ENCODE measurements at regions not wholly inside any gene's neighbourhood (a gene's known extent, or its start where the extent isn't known, plus 50 kb on each side); places are given as distances from the start of the nearest gene placed in this dataset.
"Not testable (repeated sequence)": the region's sequence is repeated elsewhere in the genome, so short reads cannot be mapped to it uniquely, and the experiment has no call there.

DNA sequence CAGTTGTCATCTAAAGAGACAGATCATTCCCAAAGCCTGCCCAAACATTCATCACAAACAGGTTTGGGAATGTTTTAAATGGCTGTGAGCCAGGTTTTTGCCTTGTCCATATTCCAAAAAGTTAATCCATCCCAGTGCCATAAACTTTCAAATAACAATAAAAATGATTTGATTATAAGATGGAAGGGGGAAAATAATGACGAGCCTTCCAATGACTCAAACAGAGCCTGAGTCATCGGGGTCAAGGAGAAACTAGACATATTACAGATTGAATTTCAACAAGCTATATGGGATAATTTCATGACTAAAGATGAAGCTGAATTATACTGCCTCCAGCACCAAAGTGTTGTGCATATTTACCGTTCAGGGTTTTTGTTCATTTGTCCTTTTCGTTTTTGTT lies 195.8 kb upstream of the PKN2 start:
- WGBS, 2 donors, result 31 to 51% methylated on average over 4 of the region's 4 CpGs

DNA sequence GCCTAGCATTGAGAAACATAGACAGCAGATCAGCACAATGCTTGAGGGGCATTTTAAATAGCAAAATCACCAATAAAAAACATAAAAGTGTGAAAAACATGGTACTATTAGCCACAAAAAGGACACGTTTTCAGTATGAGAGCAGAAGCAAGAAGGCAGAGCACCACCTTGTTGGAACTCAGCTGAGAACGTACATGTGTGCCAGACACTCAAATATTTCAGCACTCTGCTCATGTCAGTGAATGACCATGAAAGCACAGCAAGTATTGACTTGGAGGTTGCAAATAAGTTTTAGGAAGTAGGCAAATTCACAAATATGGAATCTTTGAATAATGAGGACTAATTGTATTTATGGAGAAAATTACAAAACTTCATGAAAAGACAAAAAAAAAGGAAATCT lies 193.4 kb upstream of the PKN2 start:
- Histone ChIP-seq H3K4me3 (ENCODE audit: low read depth in 1 of 2, low read length in 2 of 2) (no peak overlapping the region), H3K4me1 (ENCODE audit: control insufficient read depth in 2 of 2, insufficient read depth in 2 of 2, low read length in 1 of 2) (no peaks in the 10 kb centered on the region), H3K9me3 (ENCODE audit: control insufficient read depth in 2 of 2, insufficient read depth in 1 of 2, low read depth in 1 of 2, low read length in 1 of 2) (no peaks in the 10 kb centered on the region), H3K36me3 (ENCODE audit: control insufficient read depth in 2 of 2, insufficient read depth in 2 of 2, low read length in 1 of 2) (no peaks in the 10 kb centered on the region), H3K27me3 (ENCODE audit: control insufficient read depth in 1 of 2, insufficient read depth in 2 of 2, low read length in 2 of 2) (no peaks in the 10 kb centered on the region), H3K27ac (ENCODE audit: low read depth in 2 of 2, low read length in 1 of 2) (no peak overlapping the region)
- 52 to 57% methylated on average over 2 of the region's 2 CpGs for WGBS, 2 donors

More for the DNA sequence above, 195.8 kb upstream of the PKN2 start:
- no peak overlapping the region for H3K27ac ChIP-seq (ENCODE audit: low read depth in 2 of 2, low read length in 1 of 2)
- no peaks in the 10 kb centered on the region for H3K9me3 ChIP-seq (ENCODE audit: control insufficient read depth in 2 of 2, insufficient read depth in 1 of 2, low read depth in 1 of 2, low read length in 1 of 2)
- no peaks in the 10 kb centered on the region for H3K4me1 ChIP-seq (ENCODE audit: control insufficient read depth in 2 of 2, insufficient read depth in 2 of 2, low read length in 1 of 2)
- H3K27me3 ChIP-seq (ENCODE audit: control insufficient read depth in 1 of 2, insufficient read depth in 2 of 2, low read length in 2 of 2), result no peaks in the 10 kb centered on the region
- H3K36me3 ChIP-seq (ENCODE audit: control insufficient read depth in 2 of 2, insufficient read depth in 2 of 2, low read length in 1 of 2), result no peaks in the 10 kb centered on the region
- H3K4me3 ChIP-seq (ENCODE audit: low read depth in 1 of 2, low read length in 2 of 2), result no peak overlapping the region

DNA sequence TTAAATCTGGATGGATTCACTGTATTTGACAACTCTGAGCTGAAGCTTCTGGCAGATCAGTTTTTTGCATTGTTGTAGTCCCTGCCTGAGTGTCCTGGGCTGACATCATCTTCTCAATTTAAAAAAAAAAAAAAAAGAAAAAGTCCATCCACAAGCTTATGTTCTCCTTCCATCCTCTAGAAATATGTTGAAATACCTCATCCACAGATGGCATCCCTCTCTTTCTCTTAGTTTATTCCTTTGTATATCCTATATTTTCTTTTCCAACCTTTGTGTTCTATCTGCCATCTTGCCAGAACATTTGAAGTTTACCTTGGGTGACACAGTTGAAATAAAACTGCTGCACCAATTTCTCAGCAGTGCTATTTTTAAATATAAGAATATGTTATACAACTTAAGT lies 184.4 kb upstream of the PKN2 start:
- no peak overlapping the region for H3K27ac ChIP-seq (ENCODE audit: low read depth in 2 of 2, low read length in 1 of 2)
- no peaks in the 10 kb centered on the region for H3K27me3 ChIP-seq (ENCODE audit: control insufficient read depth in 1 of 2, insufficient read depth in 2 of 2, low read length in 2 of 2)
- H3K4me1 ChIP-seq (ENCODE audit: control insufficient read depth in 2 of 2, insufficient read depth in 2 of 2, low read length in 1 of 2), result no peaks in the 10 kb centered on the region
- no peaks in the 10 kb centered on the region for H3K9me3 ChIP-seq (ENCODE audit: control insufficient read depth in 2 of 2, insufficient read depth in 1 of 2, low read depth in 1 of 2, low read length in 1 of 2)
- H3K4me3 ChIP-seq (ENCODE audit: low read depth in 1 of 2, low read length in 2 of 2), result no peak overlapping the region
- no peaks in the 10 kb centered on the region for H3K36me3 ChIP-seq (ENCODE audit: control insufficient read depth in 2 of 2, insufficient read depth in 2 of 2, low read length in 1 of 2)

DNA sequence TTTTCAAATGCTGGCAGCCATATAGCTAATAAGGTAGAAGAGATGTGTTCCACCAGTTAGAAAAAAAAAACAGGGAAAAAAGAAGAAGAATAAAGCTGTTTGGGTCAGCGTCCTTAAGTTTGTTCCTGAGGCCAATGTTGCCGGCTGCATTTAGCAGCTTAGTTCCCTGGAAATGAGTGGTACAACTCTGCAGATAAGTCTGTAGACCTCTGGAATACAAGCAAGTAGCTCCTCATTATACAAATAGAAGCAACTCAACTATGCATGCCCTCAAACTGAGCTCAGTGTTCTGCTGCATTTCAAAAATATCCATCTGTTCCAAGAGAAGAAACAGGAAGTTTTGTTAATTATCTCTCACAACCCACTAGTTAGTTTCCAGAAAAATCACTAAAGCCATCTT lies 181.2 kb upstream of the PKN2 start:
- Histone ChIP-seq H3K36me3 (ENCODE audit: control insufficient read depth in 2 of 2, insufficient read depth in 2 of 2, low read length in 1 of 2) (no peaks in the 10 kb centered on the region), H3K9me3 (ENCODE audit: control insufficient read depth in 2 of 2, insufficient read depth in 1 of 2, low read depth in 1 of 2, low read length in 1 of 2) (no peaks in the 10 kb centered on the region), H3K4me1 (ENCODE audit: control insufficient read depth in 2 of 2, insufficient read depth in 2 of 2, low read length in 1 of 2) (no peaks in the 10 kb centered on the region), H3K27ac (ENCODE audit: low read depth in 2 of 2, low read length in 1 of 2) (no peak overlapping the region), H3K4me3 (ENCODE audit: low read depth in 1 of 2, low read length in 2 of 2) (no peak overlapping the region), H3K27me3 (ENCODE audit: control insufficient read depth in 1 of 2, insufficient read depth in 2 of 2, low read length in 2 of 2) (no peaks in the 10 kb centered on the region)
- 81% methylated on average over 2 of the region's 2 CpGs for WGBS, 2 donors

DNA sequence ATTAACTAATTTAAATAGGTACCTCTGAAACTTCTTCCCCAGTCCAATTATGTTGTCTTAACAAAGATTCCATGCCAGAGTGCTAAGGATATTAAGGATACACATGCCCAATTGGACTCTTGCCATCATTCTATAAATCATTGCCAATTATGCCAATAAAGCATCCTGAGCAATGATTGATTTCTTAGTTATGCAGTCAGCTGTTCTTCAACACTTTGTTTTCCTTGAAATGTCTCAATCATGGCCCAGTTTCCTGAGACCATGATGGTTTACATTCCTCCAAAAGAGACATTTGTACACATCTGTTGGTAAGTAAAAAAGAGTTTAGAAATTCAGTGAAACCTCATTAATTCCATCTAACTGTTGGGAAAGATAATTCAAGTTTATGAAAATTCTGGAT lies 180.4 kb upstream of the PKN2 start:
- H3K4me3 ChIP-seq (ENCODE audit: low read depth in 1 of 2, low read length in 2 of 2), result no peak overlapping the region
- H3K27me3 ChIP-seq (ENCODE audit: control insufficient read depth in 1 of 2, insufficient read depth in 2 of 2, low read length in 2 of 2), result no peaks in the 10 kb centered on the region
- H3K36me3 ChIP-seq (ENCODE audit: control insufficient read depth in 2 of 2, insufficient read depth in 2 of 2, low read length in 1 of 2), result no peaks in the 10 kb centered on the region
- H3K27ac ChIP-seq (ENCODE audit: low read depth in 2 of 2, low read length in 1 of 2), result no peak overlapping the region
- H3K4me1 ChIP-seq (ENCODE audit: control insufficient read depth in 2 of 2, insufficient read depth in 2 of 2, low read length in 1 of 2), result no peaks in the 10 kb centered on the region
- no peaks in the 10 kb centered on the region for H3K9me3 ChIP-seq (ENCODE audit: control insufficient read depth in 2 of 2, insufficient read depth in 1 of 2, low read depth in 1 of 2, low read length in 1 of 2)

DNA sequence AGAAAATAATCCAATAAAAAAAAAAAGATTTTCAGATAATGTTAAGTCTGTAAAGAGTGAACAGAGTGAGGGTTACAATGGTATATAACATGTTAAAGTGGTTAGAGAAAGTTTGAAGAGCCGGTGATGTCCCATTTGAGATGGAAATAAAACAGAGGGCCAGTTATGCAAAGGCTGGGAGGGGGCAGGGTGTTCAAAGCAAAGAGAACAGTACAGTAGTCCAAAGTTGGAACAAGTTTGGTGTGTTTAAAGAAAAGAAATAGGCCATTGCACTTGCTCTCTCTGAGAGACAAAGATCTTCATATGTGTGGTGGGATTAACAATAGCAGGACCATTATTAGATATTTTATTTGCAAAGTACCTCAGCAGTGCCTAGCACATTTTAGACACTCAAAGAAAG lies 179.5 kb upstream of the PKN2 start:
- WGBS, 2 donors, result 59 to 79% methylated on average over 1 of the region's 1 CpG
- no peaks in the 10 kb centered on the region for H3K36me3 ChIP-seq (ENCODE audit: control insufficient read depth in 2 of 2, insufficient read depth in 2 of 2, low read length in 1 of 2)
- H3K27me3 ChIP-seq (ENCODE audit: control insufficient read depth in 1 of 2, insufficient read depth in 2 of 2, low read length in 2 of 2), result no peaks in the 10 kb centered on the region
- H3K9me3 ChIP-seq (ENCODE audit: control insufficient read depth in 2 of 2, insufficient read depth in 1 of 2, low read depth in 1 of 2, low read length in 1 of 2), result no peaks in the 10 kb centered on the region
- no peak overlapping the region for H3K4me3 ChIP-seq (ENCODE audit: low read depth in 1 of 2, low read length in 2 of 2)
- no peak overlapping the region for H3K27ac ChIP-seq (ENCODE audit: low read depth in 2 of 2, low read length in 1 of 2)
- no peaks in the 10 kb centered on the region for H3K4me1 ChIP-seq (ENCODE audit: control insufficient read depth in 2 of 2, insufficient read depth in 2 of 2, low read length in 1 of 2)

DNA sequence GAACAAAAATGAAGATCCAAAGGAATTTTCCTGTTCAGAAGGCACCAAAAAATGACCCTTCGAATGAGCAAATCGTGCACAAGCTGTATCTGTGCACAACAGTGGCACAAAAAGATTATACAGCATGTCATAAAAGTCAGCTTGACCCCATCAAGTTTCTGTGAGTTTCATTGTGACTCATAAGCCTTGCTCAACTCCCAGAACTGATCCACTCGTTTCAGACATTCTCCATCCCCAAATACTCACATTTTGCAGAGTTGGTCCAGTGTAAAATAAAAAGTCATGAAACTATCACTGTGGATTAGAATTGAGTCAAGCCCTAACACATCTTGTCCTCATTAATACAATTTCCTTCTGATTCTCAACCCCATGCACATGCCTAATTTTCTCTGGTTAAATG lies 174.7 kb upstream of the PKN2 start:
- no peak overlapping the region for H3K27ac ChIP-seq (ENCODE audit: low read depth in 2 of 2, low read length in 1 of 2)
- 64 to 74% methylated on average over 3 of the region's 3 CpGs for WGBS, 2 donors

DNA sequence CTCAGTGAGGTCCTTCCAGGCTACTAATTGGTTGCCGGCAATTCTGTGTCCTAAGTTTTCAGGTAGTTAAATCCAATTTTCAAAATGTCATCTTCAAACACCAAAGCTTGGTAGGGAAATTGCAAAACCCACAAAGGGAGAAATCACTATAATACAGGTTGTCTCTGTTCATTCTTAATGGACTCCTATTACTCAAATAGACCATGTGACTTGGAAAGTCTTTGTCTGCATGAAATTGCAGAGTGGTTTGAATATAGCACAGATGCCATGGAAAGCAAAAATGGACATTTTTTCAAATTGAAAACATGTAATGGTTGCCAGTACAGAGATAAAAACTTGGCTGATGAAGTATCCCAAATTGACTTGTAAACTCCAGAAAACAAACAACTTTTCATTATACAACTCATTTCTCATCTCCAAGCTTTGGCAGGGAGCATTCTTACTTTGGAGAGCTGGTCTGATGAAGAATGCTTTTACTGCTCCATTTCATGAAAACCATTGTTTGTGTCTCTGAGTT lies 169.5 kb upstream of the PKN2 start:
- WGBS, 2 donors, result 81 to 89% methylated on average over 1 of the region's 1 CpG

More for the DNA sequence above, 174.7 kb upstream of the PKN2 start:
- no peaks in the 10 kb centered on the region for H3K4me1 ChIP-seq (ENCODE audit: control insufficient read depth in 2 of 2, insufficient read depth in 2 of 2, low read length in 1 of 2)
- H3K36me3 ChIP-seq (ENCODE audit: control insufficient read depth in 2 of 2, insufficient read depth in 2 of 2, low read length in 1 of 2), result no peaks in the 10 kb centered on the region
- no peaks in the 10 kb centered on the region for H3K9me3 ChIP-seq (ENCODE audit: control insufficient read depth in 2 of 2, insufficient read depth in 1 of 2, low read depth in 1 of 2, low read length in 1 of 2)
- no peak overlapping the region for H3K4me3 ChIP-seq (ENCODE audit: low read depth in 1 of 2, low read length in 2 of 2)
- no peaks in the 10 kb centered on the region for H3K27me3 ChIP-seq (ENCODE audit: control insufficient read depth in 1 of 2, insufficient read depth in 2 of 2, low read length in 2 of 2)

DNA sequence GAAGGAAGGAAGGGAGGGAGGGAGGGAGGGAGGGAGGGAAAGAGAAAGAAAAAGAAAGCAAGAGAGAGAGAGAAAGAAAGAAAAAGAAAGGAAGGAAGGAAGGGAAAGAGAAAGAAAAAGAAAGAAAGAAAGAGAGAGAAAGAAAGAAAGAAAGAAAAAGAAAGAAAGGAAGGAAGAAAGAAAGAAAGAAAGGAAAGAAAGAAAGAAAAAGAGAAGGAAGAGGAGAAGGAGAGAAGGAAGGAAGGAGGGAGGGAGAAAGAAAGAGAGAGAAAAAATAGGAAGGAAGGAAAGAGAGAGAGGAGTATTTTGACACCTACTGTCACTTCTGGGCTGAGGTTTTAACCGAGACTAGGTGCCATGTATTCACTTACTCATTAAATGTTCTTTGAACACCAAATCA lies 166.6 kb upstream of the PKN2 start:
- H3K27ac ChIP-seq (ENCODE audit: low read depth in 2 of 2, low read length in 1 of 2); H3K4me1 ChIP-seq (ENCODE audit: control insufficient read depth in 2 of 2, insufficient read depth in 2 of 2, low read length in 1 of 2); H3K36me3 ChIP-seq (ENCODE audit: control insufficient read depth in 2 of 2, insufficient read depth in 2 of 2, low read length in 1 of 2); H3K27me3 ChIP-seq (ENCODE audit: control insufficient read depth in 1 of 2, insufficient read depth in 2 of 2, low read length in 2 of 2); H3K4me3 ChIP-seq (ENCODE audit: low read depth in 1 of 2, low read length in 2 of 2); H3K9me3 ChIP-seq (ENCODE audit: control insufficient read depth in 2 of 2, insufficient read depth in 1 of 2, low read depth in 1 of 2, low read length in 1 of 2): not testable (repeated sequence)
- 83 to 85% methylated on average over 1 of the region's 1 CpG for WGBS, 2 donors

More for the DNA sequence above, 169.5 kb upstream of the PKN2 start:
- no peaks in the 10 kb centered on the region for H3K27me3 ChIP-seq (ENCODE audit: control insufficient read depth in 1 of 2, insufficient read depth in 2 of 2, low read length in 2 of 2)
- no peaks in the 10 kb centered on the region for H3K4me1 ChIP-seq (ENCODE audit: control insufficient read depth in 2 of 2, insufficient read depth in 2 of 2, low read length in 1 of 2)
- H3K27ac ChIP-seq (ENCODE audit: low read depth in 2 of 2, low read length in 1 of 2), result no peak overlapping the region
- H3K4me3 ChIP-seq (ENCODE audit: low read depth in 1 of 2, low read length in 2 of 2), result no peak overlapping the region
- no peaks in the 10 kb centered on the region for H3K36me3 ChIP-seq (ENCODE audit: control insufficient read depth in 2 of 2, insufficient read depth in 2 of 2, low read length in 1 of 2)
- no peaks in the 10 kb centered on the region for H3K9me3 ChIP-seq (ENCODE audit: control insufficient read depth in 2 of 2, insufficient read depth in 1 of 2, low read depth in 1 of 2, low read length in 1 of 2)

DNA sequence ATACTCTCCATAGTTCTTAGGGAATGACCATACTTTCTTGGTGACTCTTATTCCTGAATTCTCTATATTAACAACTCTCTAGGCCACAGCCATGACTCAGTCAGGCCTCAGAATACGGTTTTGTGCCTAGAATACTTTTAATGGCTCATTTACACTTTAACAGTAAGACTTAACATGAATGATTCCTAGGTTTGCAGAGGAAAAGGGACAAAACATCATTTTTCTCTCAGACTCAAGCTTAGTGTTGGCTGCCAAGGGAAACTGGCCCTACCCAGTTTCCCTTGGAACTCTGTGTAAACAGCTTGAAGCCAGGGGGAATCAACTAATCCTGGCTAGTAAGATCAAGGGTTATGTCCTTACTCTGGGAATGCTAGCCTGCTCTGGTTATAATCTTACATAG lies 164.9 kb upstream of the PKN2 start:
- H3K27me3 ChIP-seq (ENCODE audit: control insufficient read depth in 1 of 2, insufficient read depth in 2 of 2, low read length in 2 of 2), result no peaks in the 10 kb centered on the region
- H3K27ac ChIP-seq (ENCODE audit: low read depth in 2 of 2, low read length in 1 of 2), result no peak overlapping the region
- no peaks in the 10 kb centered on the region for H3K9me3 ChIP-seq (ENCODE audit: control insufficient read depth in 2 of 2, insufficient read depth in 1 of 2, low read depth in 1 of 2, low read length in 1 of 2)
- H3K36me3 ChIP-seq (ENCODE audit: control insufficient read depth in 2 of 2, insufficient read depth in 2 of 2, low read length in 1 of 2), result no peaks in the 10 kb centered on the region
- WGBS, 2 donors, result 17 to 30% methylated on average over 1 of the region's 1 CpG
- H3K4me1 ChIP-seq (ENCODE audit: control insufficient read depth in 2 of 2, insufficient read depth in 2 of 2, low read length in 1 of 2), result no peaks in the 10 kb centered on the region
- no peak overlapping the region for H3K4me3 ChIP-seq (ENCODE audit: low read depth in 1 of 2, low read length in 2 of 2)

Measured in esophagus (tissue), 2 donors.